HG03469 (cell line): ENCODE measurements at regions not wholly inside any gene's neighbourhood (a gene's known extent, or its start where the extent isn't known, plus 50 kb on each side); places are given as distances from the start of the nearest gene placed in this dataset.

Source experiments
- ATAC-seq: cut with Tn5 transposase; IDR thresholded peaks from one replicate; pipeline ENCODE4 v1.9.1; 2021; ENCODE audit warnings: mild to moderate bottlenecking, moderate library complexity, moderate number of reproducible peaks; ENCODE audit not compliant: unreplicated experiment

DNA sequence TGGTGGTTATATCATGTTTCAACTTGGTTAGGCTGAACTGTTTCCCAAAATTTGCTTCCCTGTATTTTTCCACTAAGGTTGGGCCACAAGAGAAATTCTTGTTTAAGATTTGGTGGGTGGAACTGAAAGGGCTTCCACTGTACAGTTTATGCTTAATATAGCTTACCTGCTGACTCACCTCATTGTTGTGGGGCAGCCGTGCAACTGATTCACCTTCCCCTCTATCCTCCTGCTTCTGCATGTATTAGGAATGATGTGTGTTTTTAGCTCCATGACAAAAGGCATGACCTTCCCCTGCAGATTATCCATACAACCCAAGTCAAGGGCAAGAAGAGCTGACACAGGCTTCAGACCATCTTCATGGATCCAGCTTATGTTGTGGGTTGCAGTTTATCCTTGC lies 98.4 kb upstream of the GULP1 start:
- no peak for ATAC-seq

DNA sequence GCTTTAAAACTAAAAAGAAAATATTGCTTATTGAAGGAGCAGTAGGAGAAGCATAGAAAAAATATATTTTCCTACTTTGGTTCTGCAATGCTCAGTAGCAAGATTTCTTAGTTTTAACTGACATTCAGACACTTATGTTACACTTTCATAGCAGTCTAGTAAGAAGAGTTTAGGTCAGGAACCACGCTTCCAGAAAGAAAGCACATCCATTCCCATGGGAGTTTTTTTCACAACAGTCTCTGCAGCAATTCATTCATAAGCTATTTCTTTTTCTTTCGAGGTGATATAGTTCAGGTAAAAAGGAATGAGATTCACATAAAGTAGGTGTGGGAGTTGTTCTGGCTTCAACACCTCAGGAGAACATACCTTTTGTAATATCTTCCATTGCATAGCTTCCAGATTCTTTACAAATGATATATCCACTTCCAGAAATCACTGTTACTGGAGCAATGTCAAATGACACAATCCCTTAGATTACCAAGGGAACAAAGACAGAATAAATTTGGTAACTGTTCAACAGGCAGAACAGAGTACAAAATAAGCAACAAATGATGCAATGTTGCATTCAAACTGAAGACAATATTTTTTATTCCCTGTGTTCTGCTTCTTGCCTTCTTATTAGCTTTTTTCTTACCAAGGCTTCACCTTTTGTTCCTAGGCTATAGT lies 95.2 kb upstream of the GULP1 start:
- ATAC-seq: no peak

DNA sequence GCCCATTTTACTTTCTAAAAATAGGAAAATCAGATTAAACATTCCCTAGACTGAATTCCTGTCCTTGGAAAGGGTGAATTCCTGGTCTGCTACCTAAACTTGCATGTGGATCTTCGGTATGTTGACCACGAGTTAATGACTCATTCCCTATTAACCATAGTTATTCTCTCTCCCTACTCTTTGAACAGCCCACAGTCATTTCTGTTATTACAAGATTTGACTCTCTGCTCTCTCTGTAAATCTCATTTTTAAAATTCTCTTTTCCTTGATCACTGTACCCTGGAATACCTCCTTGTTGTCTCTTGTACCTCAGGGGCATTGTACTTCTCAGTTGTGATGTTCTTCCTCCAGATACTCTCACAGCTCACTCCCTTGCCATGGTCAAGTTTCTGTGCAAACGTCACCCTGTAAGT lies 92.0 kb upstream of the GULP1 start:
- no peak for ATAC-seq

DNA sequence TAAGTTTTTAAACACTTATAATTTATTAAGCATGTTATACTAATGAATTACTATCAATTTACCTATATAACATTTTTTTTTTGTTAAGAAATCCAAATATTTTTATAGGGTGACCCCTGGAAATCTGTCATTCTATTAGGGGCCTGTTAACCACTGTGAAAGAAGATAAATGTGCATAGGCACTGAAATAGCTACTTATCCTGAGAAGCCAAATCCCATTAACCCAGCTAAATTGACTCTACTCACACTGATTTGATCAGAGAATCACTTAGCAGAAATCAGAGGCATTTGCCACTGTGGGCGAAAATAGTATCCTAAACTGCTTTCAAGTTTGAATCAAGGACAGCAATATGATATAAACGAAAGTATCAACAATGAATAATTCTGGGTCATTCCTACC lies 90.0 kb upstream of the GULP1 start:
- no peak for ATAC-seq

DNA sequence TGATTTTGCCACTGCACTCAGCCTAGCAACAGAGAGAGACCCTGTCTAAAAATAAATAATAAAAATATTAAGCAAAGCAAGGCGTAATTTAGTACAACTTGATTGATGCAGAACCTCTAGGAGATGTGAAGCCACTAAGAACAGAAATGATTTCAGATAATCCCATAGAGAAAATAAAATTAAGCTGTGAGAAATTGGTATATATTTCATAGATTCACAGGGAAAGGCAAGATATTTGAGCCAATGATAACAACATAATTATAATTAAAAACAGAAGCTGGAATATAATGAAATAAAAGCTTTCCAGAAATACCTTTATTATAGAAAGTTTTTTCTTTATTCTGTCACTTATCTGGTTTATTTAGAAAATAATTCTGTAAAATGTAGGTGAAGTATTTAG lies 88.9 kb upstream of the GULP1 start:
- ATAC-seq: no peak

DNA sequence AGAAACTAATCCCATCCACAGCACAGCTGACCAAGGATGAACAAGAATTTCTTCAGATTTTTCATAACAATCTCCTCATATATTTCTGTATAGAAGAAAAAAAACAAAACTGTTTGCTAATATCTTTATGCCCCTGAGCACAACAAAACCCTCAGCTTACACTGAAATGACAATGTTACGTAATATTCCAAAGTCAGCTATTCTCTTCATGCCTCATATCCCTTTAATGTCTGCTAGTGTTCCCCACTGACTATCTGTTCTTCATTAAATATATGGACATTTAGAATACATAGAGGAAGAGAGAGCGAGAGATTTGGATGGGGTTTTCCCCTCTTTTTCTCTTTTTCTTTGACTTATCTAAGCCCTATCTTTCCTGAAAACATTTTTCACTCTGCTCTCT lies 87.9 kb upstream of the GULP1 start:
- ATAC-seq: no peak

DNA sequence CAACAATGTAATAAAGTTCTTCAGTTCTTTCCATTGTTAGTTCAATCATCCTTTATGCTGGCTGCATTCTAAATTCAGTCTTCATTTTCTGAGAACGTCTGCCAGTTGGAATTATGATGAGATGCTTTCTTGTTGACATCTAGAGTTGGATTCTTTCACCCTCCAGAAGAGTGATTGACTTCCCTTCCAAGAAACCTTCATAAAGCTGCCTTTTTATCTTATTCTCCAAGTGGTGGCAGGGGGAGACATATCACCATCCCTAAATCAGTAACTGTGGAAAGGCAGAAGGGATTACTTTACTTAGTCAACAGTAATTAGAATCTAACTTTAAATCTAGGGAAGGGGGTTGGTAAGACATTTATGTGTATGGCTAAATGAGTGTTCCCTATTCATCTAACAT lies 86.8 kb upstream of the GULP1 start:
- ATAC-seq: no peak

DNA sequence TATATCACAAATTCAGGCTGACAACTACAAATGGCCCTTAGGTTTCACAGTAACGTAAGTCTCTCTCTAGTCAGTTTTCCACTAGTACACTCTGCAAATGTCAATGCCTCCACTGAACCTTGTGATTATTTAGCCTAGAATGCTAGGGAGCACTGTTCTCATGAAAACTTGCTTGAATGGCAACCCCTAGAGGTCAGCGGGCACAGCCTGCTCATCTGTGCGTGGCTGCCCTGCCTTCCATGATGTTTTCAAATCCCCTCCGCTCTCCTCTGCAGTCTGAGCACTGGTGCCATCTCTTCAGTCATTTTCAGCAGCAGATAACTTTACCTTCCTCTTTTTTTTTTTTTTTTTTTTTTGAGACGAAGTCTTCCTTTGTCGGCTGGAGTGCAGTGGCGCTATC lies 84.1 kb upstream of the GULP1 start:
- no peak for ATAC-seq

DNA sequence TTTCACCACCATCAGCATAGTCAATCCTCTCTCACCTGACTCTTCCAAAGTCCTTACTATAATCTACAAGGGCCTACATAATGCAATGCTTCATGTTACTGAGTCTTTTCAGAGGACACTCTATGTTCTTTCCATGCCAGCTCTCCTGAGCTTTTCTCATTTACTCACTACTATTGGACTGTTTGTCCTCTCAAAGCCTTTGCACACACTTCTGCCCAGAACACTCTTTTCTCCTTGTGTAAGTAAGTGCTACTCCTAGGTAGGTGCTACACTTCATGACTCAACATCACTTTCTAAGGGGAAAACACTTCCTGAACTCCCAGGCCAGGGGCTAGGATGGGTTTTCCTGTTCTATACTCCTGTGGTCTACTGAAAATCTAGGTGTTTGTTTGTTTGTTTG lies 82.5 kb upstream of the GULP1 start:
- ATAC-seq: no peak

DNA sequence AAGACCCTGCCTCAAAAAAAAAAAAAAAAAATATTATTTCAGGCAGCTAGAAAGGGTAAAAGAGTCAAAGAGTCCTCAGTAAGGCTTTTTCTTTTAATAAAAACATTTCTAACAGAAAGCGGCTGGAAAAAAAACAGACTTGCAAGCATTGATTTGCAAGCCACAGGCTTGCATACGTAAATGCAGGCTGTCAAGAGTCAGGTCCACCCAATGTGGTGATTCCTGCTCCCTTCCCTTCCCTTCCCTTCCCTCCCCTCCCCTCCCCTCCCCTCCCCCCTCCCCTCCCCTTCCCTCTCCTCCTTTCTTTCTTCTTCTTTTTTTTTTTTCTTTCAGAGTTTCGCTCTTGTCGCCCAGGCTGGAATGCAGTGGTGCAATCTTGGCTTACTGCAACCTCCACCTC lies 74.4 kb upstream of the GULP1 start:
- ATAC-seq: no peak

DNA sequence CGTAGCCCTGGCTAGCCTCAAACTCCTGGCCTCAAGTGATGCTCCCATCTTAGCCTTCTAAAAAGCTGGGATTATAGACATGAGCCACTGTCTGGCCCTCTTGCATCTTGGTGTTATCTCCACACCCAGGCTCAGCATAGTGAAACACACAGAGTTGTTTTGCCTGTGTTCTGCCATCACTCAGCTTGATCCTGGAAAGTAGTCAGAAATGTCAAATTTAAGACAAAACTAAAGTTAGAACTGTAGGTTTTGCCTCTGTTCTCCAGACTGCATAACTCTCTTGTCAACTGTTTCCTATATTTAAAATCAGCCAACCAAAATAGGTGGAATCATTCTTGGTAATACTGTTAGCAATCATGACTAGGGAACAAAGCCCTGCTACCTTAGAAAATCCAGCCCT lies 72.1 kb upstream of the GULP1 start:
- no peak for ATAC-seq

DNA sequence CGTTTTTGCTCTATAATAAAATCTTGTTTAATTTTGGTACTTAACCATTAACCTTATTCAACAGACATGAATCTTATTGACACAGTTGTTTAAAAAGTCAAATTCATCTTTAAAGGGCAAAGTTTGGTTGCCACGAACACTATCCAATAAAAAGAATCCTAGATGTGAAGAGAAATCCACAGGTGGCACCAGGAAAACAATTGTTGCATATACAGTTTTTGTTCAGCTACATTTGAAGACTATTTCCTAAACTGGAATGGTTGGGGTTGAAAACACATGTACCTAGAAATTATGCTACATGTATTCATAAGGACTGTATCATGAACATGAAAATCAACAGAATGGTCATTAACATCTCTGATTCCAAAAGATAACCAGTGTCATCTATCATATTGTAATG lies 71.1 kb upstream of the GULP1 start:
- ATAC-seq: no peak

DNA sequence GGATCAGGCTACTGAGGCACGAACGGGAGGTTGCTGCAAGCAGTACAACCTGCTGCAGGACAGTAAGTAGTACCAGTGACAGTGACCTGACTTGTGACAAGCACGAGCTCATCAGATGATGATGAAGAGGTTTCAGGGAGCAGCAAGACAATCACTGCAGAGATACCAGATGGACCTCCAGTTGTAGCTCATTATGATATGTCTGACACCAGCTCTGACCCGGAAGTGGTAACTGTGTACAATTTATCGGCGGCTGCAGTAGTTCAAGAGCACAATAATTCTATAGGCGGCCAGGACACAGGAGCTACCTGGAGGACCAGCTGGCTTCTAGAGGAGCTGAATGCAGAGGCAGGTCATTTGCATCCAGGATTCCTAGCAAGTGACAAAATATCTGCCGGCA lies 64.0 kb upstream of the GULP1 start:
- ATAC-seq: no peak

DNA sequence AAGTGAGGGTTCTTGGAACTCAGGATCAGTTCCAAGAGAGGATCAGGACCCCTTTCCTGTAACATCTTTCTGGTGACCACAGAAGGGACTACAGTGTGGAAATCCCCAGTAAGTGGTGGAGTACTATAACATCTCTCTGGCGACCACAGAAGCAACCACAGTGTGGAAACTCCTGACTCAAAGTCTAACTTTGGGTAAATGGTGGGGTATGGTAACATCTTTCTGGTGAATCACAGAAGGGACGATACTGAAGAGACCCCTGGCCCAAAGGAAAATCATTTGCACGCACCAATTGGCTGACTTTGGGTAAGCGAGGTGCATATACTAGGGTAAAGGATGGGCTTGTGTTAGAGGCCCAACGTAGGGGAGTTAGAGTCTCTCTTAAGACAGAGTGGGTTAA lies 56.3 kb upstream of the GULP1 start:
- ATAC-seq: peak; percentile 69

DNA sequence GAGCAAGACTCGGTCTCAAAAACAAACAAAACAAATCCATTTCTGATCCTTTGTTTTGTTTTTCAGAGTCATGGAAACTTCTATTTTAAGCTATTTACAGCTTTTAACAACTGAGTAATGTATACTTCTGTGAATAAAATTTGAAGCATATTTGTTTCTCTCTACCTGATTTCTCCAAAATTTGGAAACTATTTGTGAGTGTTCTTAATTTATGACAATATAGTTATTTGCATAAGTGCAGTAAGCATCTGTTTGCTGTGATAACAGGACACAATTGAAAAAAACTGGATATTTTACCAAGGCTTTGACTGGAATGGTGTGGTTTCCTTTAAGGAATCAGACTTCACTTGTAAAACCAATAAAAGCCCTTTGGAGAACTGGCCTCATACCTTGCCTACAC lies 53.3 kb upstream of the GULP1 start:
- no peak for ATAC-seq
